CD14-positive monocyte (primary cell): ENCODE measurements at regions not wholly inside any gene's neighbourhood (a gene's known extent, or its start where the extent isn't known, plus 50 kb on each side); places are given as distances from the start of the nearest gene placed in this dataset.

ENCODE experiments used
- DNase-seq, 3 donors: peaks; one replicate each; pipeline ENCODE4 v3.0.0-alpha.2; 2011 to 2022
- H2AFZ ChIP-seq: 2 replicates; pipeline ENCODE4 v1.6.0; 2012; ENCODE audit warnings: mild to moderate bottlenecking, low read depth, low read length, inconsistent platforms; ENCODE audit not compliant: insufficient read depth, poor library complexity, severe bottlenecking
- H3K27ac ChIP-seq, 2 donors: 1 replicate in 1 of 2; 2 replicates in 1 of 2; pipeline ENCODE4 v1.5.1; 2012 to 2013; ENCODE audit warnings: low read length in 2 of 2, control low read depth in 1 of 2, inconsistent platforms in 1 of 2, low read depth in 1 of 2, mild to moderate bottlenecking in 1 of 2
- H3K27me3 ChIP-seq, 2 donors: one replicate each; pipeline versions ENCODE4 v1.6.0 to v1.6.1; 2011 to 2013; ENCODE audit warnings: low read length in 2 of 2; ENCODE audit not compliant: control insufficient read depth in 2 of 2, insufficient read depth in 2 of 2
- H3K36me3 ChIP-seq, 2 donors: replicated peaks in 1 of 2; 1 replicate in 1 of 2; 2 replicates in 1 of 2; pipeline versions ENCODE4 v1.5.1 to v1.6.1; 2012 to 2013; ENCODE audit warnings: low read length in 2 of 2, control low read depth in 1 of 2, inconsistent platforms in 1 of 2, mild to moderate bottlenecking in 1 of 2; ENCODE audit not compliant: insufficient read depth in 2 of 2, control insufficient read depth in 1 of 2
- H3K4me1 ChIP-seq, 2 donors: 1 replicate in 1 of 2; 2 replicates in 1 of 2; pipeline versions ENCODE4 v1.5.1 to v1.6.1; 2012 to 2013; ENCODE audit warnings: low read length in 2 of 2, control low read depth in 1 of 2, inconsistent platforms in 1 of 2, mild to moderate bottlenecking in 1 of 2, moderate library complexity in 1 of 2; ENCODE audit not compliant: insufficient read depth in 2 of 2, control insufficient read depth in 1 of 2
- H3K4me2 ChIP-seq: replicated peaks from 2 replicates; pipeline ENCODE3; 2012; ENCODE audit warnings: low read length, moderate library complexity, mild to moderate bottlenecking; ENCODE audit not compliant: poor library complexity, severe bottlenecking; ENCODE audit errors: extremely low read depth
- H3K4me3 ChIP-seq, 3 experiments: fragments of 200-600 bp in 1 of 3; sonication (generic) in 1 of 3; replicated peaks in 1 of 3; 1 replicate in 2 of 3; 2 replicates in 1 of 3; pipeline ENCODE4 v1.5.1; 2011 to 2013; ENCODE audit warnings: low read length in 3 of 3, mild to moderate bottlenecking in 3 of 3, control low read depth in 2 of 3, low read depth in 2 of 3, inconsistent platforms in 1 of 3, moderate library complexity in 1 of 3
- H3K79me2 ChIP-seq: 2 replicates; pipeline ENCODE4 v1.6.0; 2012; ENCODE audit warnings: mild to moderate bottlenecking, control low read depth, inconsistent platforms, low read length, moderate library complexity; ENCODE audit not compliant: insufficient read depth
- H3K9ac ChIP-seq: 2 replicates; pipeline ENCODE4 v1.6.0; 2017; ENCODE audit warnings: low read length, mild to moderate bottlenecking; ENCODE audit not compliant: insufficient read depth, poor library complexity, severe bottlenecking
- H3K9me3 ChIP-seq, 2 donors: replicated peaks in 1 of 2; 1 replicate in 1 of 2; 2 replicates in 1 of 2; pipeline versions ENCODE4 v1.5.1 to v1.6.1; 2012 to 2013; ENCODE audit warnings: low read length in 2 of 2, control low read depth in 1 of 2; ENCODE audit not compliant: control insufficient read depth in 1 of 2, insufficient read depth in 1 of 2
- H4K20me1 ChIP-seq: 2 replicates; pipeline ENCODE4 v1.6.0; 2012; ENCODE audit warnings: mild to moderate bottlenecking, low read length, control low read depth, moderate library complexity; ENCODE audit not compliant: insufficient read depth
- H3K27ac Mint-ChIP-seq, 7 donors: one replicate each; pipeline ENCODE4 v1.8.0; 2020; ENCODE audit warnings: mild to moderate bottlenecking in 7 of 7, mixed read lengths in 7 of 7, moderate library complexity in 6 of 7, inconsistent platforms in 2 of 7
- H3K27me3 Mint-ChIP-seq, 3 donors: one replicate each; pipeline ENCODE4 v1.8.0; 2021 to 2022; ENCODE audit warnings: low read depth in 3 of 3, mild to moderate bottlenecking in 3 of 3, mixed read lengths in 3 of 3, moderate library complexity in 3 of 3, inconsistent platforms in 1 of 3
- H3K36me3 Mint-ChIP-seq, 2 donors: one replicate each; pipeline ENCODE4 v1.8.0; 2020; ENCODE audit warnings: mixed read lengths in 2 of 2, inconsistent platforms in 1 of 2, mild to moderate bottlenecking in 1 of 2
- H3K4me1 Mint-ChIP-seq: one replicate; pipeline ENCODE4 v1.8.0; 2020; ENCODE audit warnings: mild to moderate bottlenecking, mixed read lengths
- H3K4me3 Mint-ChIP-seq, 2 donors: one replicate each; pipeline ENCODE4 v1.8.0; 2020; ENCODE audit warnings: mild to moderate bottlenecking in 2 of 2, mixed read lengths in 2 of 2, moderate library complexity in 1 of 2
- H3K9me3 Mint-ChIP-seq, 7 donors: one replicate each; pipeline ENCODE4 v1.8.0; 2020 to 2022; ENCODE audit warnings: mixed read lengths in 7 of 7, mild to moderate bottlenecking in 6 of 7, moderate library complexity in 6 of 7, inconsistent platforms in 2 of 7
- CTCF ChIP-seq: fragments of 200-600 bp; IDR thresholded peaks from one replicate; pipeline ENCODE4 v1.8.0; 2022; ENCODE audit warnings: antibody characterized with exemption, mild to moderate bottlenecking
- WGBS: methylation state at CpG from one replicate; pipeline ENCODE4 v1.1.5; 2013; ENCODE audit warnings: missing lambda C conversion rate; ENCODE audit not compliant: insufficient coverage; 5-methylcytosine and 5-hydroxymethylcytosine counted together
- intact Hi-C, 2 donors: fragments of 100-400 bp; cut with micrococcal nuclease; formaldehyde crosslinking; loops; one replicate each; pipeline versions ENCODE4 v1.15.0 to v1.15.1; 2023

GRCh38 chr14:86935241-86935885, 1057.6 kb downstream of the GALC start:
- Histone ChIP-seq H3K4me2 (no peak overlapping the region), H3K79me2 (no peaks in the 10 kb centered on the region), H3K9me3 (peaks cover 0 to 3% of the 10 kb centered on the region in 2 donors), H2AFZ (no peak overlapping the region), H3K9ac (no peak overlapping the region), H3K27me3 (no peaks in the 10 kb centered on the region), H4K20me1 (no peaks in the 10 kb centered on the region), H3K27ac (no peak overlapping the region), H3K4me3 (no peak overlapping the region), H3K4me1 (no peaks in the 10 kb centered on the region), H3K36me3 (no peaks in the 10 kb centered on the region)
- Mint-ChIP-seq H3K4me3 (no peak overlapping the region), H3K9me3 (peaks cover 0 to 12% (median 3%) of the 10 kb centered on the region in 7 donors), H3K4me1 (no peaks in the 10 kb centered on the region), H3K27ac (no peak overlapping the region), H3K27me3 (peaks cover 0 to 2% (median 0%) of the 10 kb centered on the region in 3 donors), H3K36me3 (no peaks in the 10 kb centered on the region)
- DNase-seq: no peak
- intact Hi-C loops: no loop called here
- WGBS: 64% methylated on average over 2 of the region's 8 CpGs
- TF ChIP-seq CTCF: no peak

- Histone ChIP-seq H3K36me3 (no peaks in the 10 kb centered on the region), H3K4me2 (no peak overlapping the region), H4K20me1 (no peaks in the 10 kb centered on the region), H3K27me3 (no peaks in the 10 kb centered on the region), H3K9me3 (peaks cover 0 to 3% of the 10 kb centered on the region in 2 donors), H3K4me3 (no peak overlapping the region), H2AFZ (no peak overlapping the region), H3K4me1 (no peaks in the 10 kb centered on the region), H3K27ac (no peak overlapping the region), H3K79me2 (no peaks in the 10 kb centered on the region), H3K9ac (no peak overlapping the region)
- Mint-ChIP-seq H3K9me3 (peaks cover 0 to 6% (median 2%) of the 10 kb centered on the region in 7 donors), H3K4me1 (no peaks in the 10 kb centered on the region), H3K27me3 (peaks cover 0 to 1% (median 0%) of the 10 kb centered on the region in 3 donors), H3K4me3 (no peak overlapping the region), H3K36me3 (no peaks in the 10 kb centered on the region), H3K27ac (no peak overlapping the region)
- TF ChIP-seq CTCF: no peak
- intact Hi-C loops: no loop called here
- 89% methylated on average over 3 of the region's 7 CpGs for WGBS
- no peak for DNase-seq
Observed at GRCh38 chr14:86933958-86934595, 1058.9 kb downstream of the GALC start.
